Neural cell (in vitro differentiated cells): ENCODE measurements at regions not wholly inside any gene's neighbourhood (a gene's known extent, or its start where the extent isn't known, plus 50 kb on each side); places are given as distances from the start of the nearest gene placed in this dataset.

Experiments used
- H2AFZ ChIP-seq: fragments of 200-600, 300-800 bp; sonication (generic), shearing (Covaris generic); 2 replicates; pipeline ENCODE4 v1.6.0; 2014; ENCODE audit warnings: low read depth, mild to moderate bottlenecking, antibody characterized with exemption, low read length, moderate library complexity
- H3F3A ChIP-seq: fragments of 200-600 bp; shearing (Covaris generic); 2 replicates; pipeline ENCODE4 v1.6.1; 2016; ENCODE audit warnings: mild to moderate bottlenecking, moderate library complexity, mixed read lengths, antibody characterized with exemption, low read length; ENCODE audit not compliant: insufficient read depth, poor library complexity, severe bottlenecking
- H3K27ac ChIP-seq: fragments of 200-600, 300-800 bp; sonication (generic), shearing (Covaris generic); 2 replicates; pipeline ENCODE4 v1.5.1; 2014; ENCODE audit warnings: mild to moderate bottlenecking, low read length, moderate library complexity
- H3K27me3 ChIP-seq: fragments of 300-800, 200-600 bp; sonication (generic), shearing (Covaris generic); 2 replicates; pipeline ENCODE4 v1.6.0; 2014; ENCODE audit warnings: mild to moderate bottlenecking, low read depth, low read length, moderate library complexity; ENCODE audit not compliant: insufficient read depth
- H3K36me3 ChIP-seq: fragments of 300-800, 200-600 bp; sonication (generic), shearing (Covaris generic); 2 replicates; pipeline ENCODE4 v1.5.1; 2014; ENCODE audit warnings: mild to moderate bottlenecking, antibody characterized with exemption, low read length, moderate library complexity; ENCODE audit not compliant: insufficient read depth
- H3K4me2 ChIP-seq: fragments of 300-800, 200-600 bp; sonication (generic), shearing (Covaris generic); 2 replicates; pipeline ENCODE4 v1.6.0; 2014; ENCODE audit warnings: mild to moderate bottlenecking, low read length
- H3K4me3 ChIP-seq: fragments of 300-800, 200-600 bp; sonication (generic), shearing (Covaris generic); 2 replicates; pipeline ENCODE4 v1.5.1; 2014; ENCODE audit warnings: mild to moderate bottlenecking, low read length, moderate library complexity
- H3K79me2 ChIP-seq: fragments of 200-600 bp; shearing (Covaris generic); replicated peaks from 2 replicates; pipeline ENCODE4 v1.6.0; 2014; ENCODE audit warnings: mild to moderate bottlenecking, low read length, moderate library complexity; ENCODE audit not compliant: insufficient read depth
- H3K9ac ChIP-seq: fragments of 300-800, 200-600 bp; sonication (generic), shearing (Covaris generic); 2 replicates; pipeline ENCODE4 v1.6.1; 2016; ENCODE audit warnings: mild to moderate bottlenecking, low read length, mixed read lengths
- H3K9me2 ChIP-seq: fragments of 200-600 bp; shearing (Covaris generic); 2 replicates; pipeline ENCODE4 v1.6.1; 2016; ENCODE audit warnings: mild to moderate bottlenecking, low read length, mixed read lengths; ENCODE audit not compliant: insufficient read depth
- H3K9me3 ChIP-seq: fragments of 200-600, 300-800 bp; sonication (generic), shearing (Covaris generic); 2 replicates; pipeline ENCODE4 v1.6.1; 2016; ENCODE audit warnings: mild to moderate bottlenecking, mixed run types, low read length, moderate library complexity, mixed read lengths
- H4K20me1 ChIP-seq: fragments of 200-600 bp; shearing (Covaris generic); 2 replicates; pipeline ENCODE4 v1.6.1; 2016; ENCODE audit warnings: mild to moderate bottlenecking, mixed run types; ENCODE audit not compliant: insufficient read depth
- CTCF ChIP-seq: fragments of 450-650 bp; IDR thresholded peaks from 2 replicates; pipeline ENCODE4 v1.5.1; 2014; ENCODE audit warnings: antibody characterized with exemption, mild to moderate bottlenecking, moderate library complexity; ENCODE audit not compliant: poor library complexity, severe bottlenecking
- EP300 ChIP-seq: fragments of 450-650 bp; conservative IDR thresholded peaks from 2 replicates; pipeline ENCODE4 v1.6.1; 2014; ENCODE audit warnings: antibody characterized with exemption, mild to moderate bottlenecking, moderate library complexity; ENCODE audit not compliant: poor library complexity, severe bottlenecking
- EZH2 ChIP-seq: fragments of 200-600, 300-800 bp; shearing (Covaris generic), sonication (generic); IDR thresholded peaks from 2 replicates; pipeline ENCODE4 v1.6.1; 2014; ENCODE audit warnings: antibody characterized with exemption, low read length, borderline replicate concordance, mild to moderate bottlenecking; ENCODE audit not compliant: insufficient read depth, poor library complexity, severe bottlenecking
- MXI1 ChIP-seq: fragments of 450-650 bp; conservative IDR thresholded peaks from 2 replicates; pipeline ENCODE4 v1.6.1; 2014; ENCODE audit warnings: antibody characterized with exemption, mild to moderate bottlenecking; ENCODE audit not compliant: poor library complexity, severe bottlenecking
- POLR2AphosphoS5 ChIP-seq: IDR thresholded peaks from 2 replicates; pipeline ENCODE4 v1.6.1; 2012
- RAD21 ChIP-seq: fragments of 450-650 bp; conservative IDR thresholded peaks from 2 replicates; pipeline ENCODE4 v1.6.1; 2014; ENCODE audit warnings: antibody characterized with exemption, mild to moderate bottlenecking, moderate library complexity
- REST ChIP-seq: IDR thresholded peaks from 2 replicates; pipeline ENCODE4 v1.6.1; 2012; ENCODE audit warnings: borderline replicate concordance
- SMC3 ChIP-seq: fragments of 450-650 bp; conservative IDR thresholded peaks from 2 replicates; pipeline ENCODE4 v1.6.1; 2014; ENCODE audit warnings: antibody characterized with exemption, mild to moderate bottlenecking, moderate library complexity; ENCODE audit not compliant: poor library complexity
- TAF1 ChIP-seq: IDR thresholded peaks from 2 replicates; pipeline ENCODE4 v1.6.1; 2012; ENCODE audit warnings: low read depth

- no peaks in the 10 kb centered on the region for H4K20me1 ChIP-seq
- no peaks in the 10 kb centered on the region for H3K36me3 ChIP-seq
- H3K4me3 ChIP-seq: no peak overlapping the region
- no peaks in the 10 kb centered on the region for H3F3A ChIP-seq
- TF ChIP-seq RAD21 (no peak), REST (no peak), POLR2AphosphoS5 (no peak), CTCF (no peak), SMC3 (no peak), EZH2 (no peak), EP300 (no peak), MXI1 (no peak), TAF1 (no peak)
- peaks cover 5% of the 10 kb centered on the region for H3K27me3 ChIP-seq
- no peak overlapping the region for H3K27ac ChIP-seq
- no peaks in the 10 kb centered on the region for H3K79me2 ChIP-seq
- no peak overlapping the region for H3K9ac ChIP-seq
- H3K9me2 ChIP-seq: no peaks in the 10 kb centered on the region
- no peak overlapping the region for H3K4me2 ChIP-seq
- H2AFZ ChIP-seq: no peak overlapping the region
- no peaks in the 10 kb centered on the region for H3K9me3 ChIP-seq
Measured at GRCh38 chr9:16314476-16314875, 556.0 kb downstream of the BNC2 start.

- Histone ChIP-seq H3K36me3 (no peaks in the 10 kb centered on the region), H2AFZ (no peak overlapping the region)
Measured at GRCh38 chr9:16315720-16316119, 554.8 kb downstream of the BNC2 start.

More at GRCh38 chr9:16315720-16316119, 554.8 kb downstream of the BNC2 start:
- no peak overlapping the region for H3K4me3 ChIP-seq
- no peak overlapping the region for H3K9ac ChIP-seq
- TF ChIP-seq REST: no peak
- no peak for TF ChIP-seq EP300
- no peak for TF ChIP-seq EZH2
- no peak for TF ChIP-seq CTCF
- no peak for TF ChIP-seq POLR2AphosphoS5
- TF ChIP-seq TAF1: no peak
- TF ChIP-seq MXI1: no peak
- no peak for TF ChIP-seq RAD21
- no peak for TF ChIP-seq SMC3
- no peak overlapping the region for H3K27ac ChIP-seq
- H3F3A ChIP-seq: no peaks in the 10 kb centered on the region
- H3K9me3 ChIP-seq: no peaks in the 10 kb centered on the region
- no peaks in the 10 kb centered on the region for H3K79me2 ChIP-seq
- H4K20me1 ChIP-seq: no peaks in the 10 kb centered on the region
- H3K4me2 ChIP-seq: no peak overlapping the region
- H3K27me3 ChIP-seq: peaks cover 5% of the 10 kb centered on the region
- H3K9me2 ChIP-seq: no peaks in the 10 kb centered on the region
